Esophagus muscularis mucosa (tissue), 4 donors: ENCODE measurements at regions not wholly inside any gene's neighbourhood (a gene's known extent, or its start where the extent isn't known, plus 50 kb on each side); places are given as distances from the start of the nearest gene placed in this dataset.

Experiments
- CTCF ChIP-seq, 3 experiments: fragments of 200-600 bp in 2 of 3; fragments of 450-650 bp in 1 of 3; sonication (generic) in 2 of 3; IDR thresholded peaks; one replicate each; pipeline ENCODE4 v1.5.1; 2017 to 2019; ENCODE audit warnings: antibody characterized with exemption in 3 of 3, mild to moderate bottlenecking in 2 of 3, moderate library complexity in 1 of 3
- EP300 ChIP-seq: sonication (generic); formaldehyde crosslinking; IDR thresholded peaks from one replicate; pipeline ENCODE4 v1.6.1; 2017; ENCODE audit warnings: antibody characterized with exemption
- POLR2AphosphoS5 ChIP-seq, 2 donors: sonication (generic); formaldehyde crosslinking; IDR thresholded peaks; one replicate each; pipeline ENCODE4 v1.6.1; 2017; ENCODE audit warnings: antibody characterized with exemption in 2 of 2

GRCh38 chrX:124540474-124540873 lies 194.1 kb downstream of the SH2D1A start:
- TF ChIP-seq CTCF (IDR thresholded peaks at IDR 0.05), result no peak
- TF ChIP-seq POLR2AphosphoS5 (IDR thresholded peaks at IDR 0.05), result no peak
- TF ChIP-seq EP300, result no peak
